NCI-H345 treated with DMSO at 0.1 percent for 48 hours (cell line): ENCODE measurements at regions not wholly inside any gene's neighbourhood (a gene's known extent, or its start where the extent isn't known, plus 50 kb on each side); places are given as distances from the start of the nearest gene placed in this dataset.

Experiments
- DNase-seq: peaks from one replicate; lab custom pipeline; 2025; ENCODE audit not compliant: unreplicated experiment; lab: John Stamatoyannopoulos, UW

DNA sequence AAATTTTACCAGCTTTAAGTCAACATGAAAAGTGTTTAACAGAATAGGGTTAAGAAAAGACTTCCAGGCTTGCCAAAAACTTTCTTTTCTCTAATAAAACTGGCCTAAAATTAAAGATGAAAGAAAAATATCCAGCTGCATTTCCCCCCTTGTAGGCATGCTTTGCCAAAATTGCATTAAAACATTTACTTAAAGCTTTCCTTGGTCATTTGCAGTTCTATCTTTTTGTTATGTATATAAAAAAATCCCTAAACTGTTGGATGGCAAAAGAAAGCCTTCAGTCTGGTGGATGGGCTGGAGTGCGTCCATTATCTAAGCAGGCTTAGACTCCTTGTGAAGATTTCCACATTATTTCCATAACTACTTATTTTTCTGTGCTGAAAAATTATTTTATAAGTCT lies 105.4 kb upstream of the DSEL start:
- no peak for DNase-seq

DNA sequence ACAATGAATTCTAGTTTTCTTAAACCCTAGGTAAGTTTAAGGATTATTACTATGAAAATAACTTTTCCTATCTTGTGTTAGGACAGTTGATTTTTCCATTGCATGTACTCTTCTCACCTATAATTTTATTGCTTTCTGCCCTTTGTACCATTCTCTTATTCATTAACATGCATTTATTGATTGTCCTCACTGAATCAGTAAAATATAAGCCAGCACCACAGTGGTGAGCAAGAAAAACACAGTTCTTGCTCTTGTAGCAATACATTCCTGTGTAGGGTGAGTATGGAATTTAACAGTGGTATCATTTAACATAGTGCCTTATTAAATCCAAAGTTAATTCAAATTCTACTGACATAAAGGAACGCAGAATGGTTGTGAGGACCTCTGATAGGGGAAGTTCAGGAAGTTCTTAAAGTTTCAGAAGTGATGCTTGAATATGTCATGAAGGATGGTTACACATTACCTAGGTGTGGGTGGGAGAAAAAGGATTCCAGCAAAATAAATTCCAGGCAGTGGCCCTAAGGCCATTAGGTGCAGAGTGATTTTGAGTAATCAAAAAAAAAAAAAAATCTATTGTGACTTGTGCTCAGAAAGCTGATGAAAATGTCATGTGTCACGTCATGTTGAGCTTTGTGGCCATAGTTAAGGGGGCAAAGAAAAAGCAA lies 104.7 kb upstream of the DSEL start:
- no peak for DNase-seq

DNA sequence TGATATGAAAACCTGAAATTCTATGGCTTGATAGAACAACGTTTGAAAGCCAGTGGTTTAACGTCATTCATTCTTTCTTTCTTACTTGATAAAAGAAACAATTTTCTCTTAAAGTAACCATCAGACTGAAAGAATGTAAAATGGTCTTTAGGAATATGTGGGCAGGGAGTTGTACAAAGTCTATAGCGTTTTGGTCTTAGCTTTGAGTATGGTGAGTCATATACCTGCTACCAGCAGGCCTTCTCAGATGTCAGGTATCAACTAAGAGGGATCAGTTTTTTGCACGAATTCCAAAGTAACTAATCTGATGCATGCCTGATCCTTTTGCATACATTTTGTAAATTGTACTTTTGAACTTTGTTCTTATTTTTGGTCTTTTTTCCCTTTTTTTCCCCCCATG lies 101.5 kb upstream of the DSEL start:
- DNase-seq = no peak

DNA sequence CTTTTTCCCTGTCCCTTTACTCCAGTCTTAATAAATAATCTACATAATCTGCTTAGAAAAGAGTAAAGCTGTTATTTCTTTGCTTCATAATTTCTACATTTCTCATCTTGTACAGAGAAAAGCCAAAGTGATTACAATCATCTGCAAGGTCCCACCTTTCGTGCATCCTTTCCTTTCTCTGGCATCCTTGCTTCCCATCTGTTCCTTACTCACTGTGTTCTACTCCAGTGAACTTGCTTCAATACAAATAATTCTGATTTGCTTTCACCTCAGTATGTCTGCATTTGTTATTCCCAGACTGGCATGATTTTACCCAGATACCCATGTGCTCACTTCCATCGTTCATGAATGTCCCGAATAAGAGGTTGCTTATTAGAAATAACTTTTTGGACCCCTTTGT lies 99.4 kb upstream of the DSEL start:
- DNase-seq = no peak

DNA sequence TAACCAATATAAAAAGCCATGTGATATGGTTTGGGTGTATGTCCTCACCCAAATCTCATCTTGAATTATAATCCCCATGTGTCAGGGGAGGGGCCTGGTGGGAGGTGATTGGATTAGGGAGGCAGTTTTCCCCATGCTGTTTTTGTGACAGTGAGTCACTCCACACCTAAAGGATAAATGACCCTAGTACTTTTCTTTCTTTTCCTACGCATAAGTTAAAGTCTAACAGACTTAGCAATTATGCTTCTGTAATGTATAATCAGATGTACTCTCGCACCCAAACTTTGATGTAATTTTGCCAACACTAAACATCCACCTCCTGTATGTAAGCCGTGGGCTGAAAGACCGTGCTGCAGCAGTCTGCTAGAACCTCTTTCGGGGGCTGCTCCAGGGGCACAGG lies 97.2 kb upstream of the DSEL start:
- DNase-seq = no peak

DNA sequence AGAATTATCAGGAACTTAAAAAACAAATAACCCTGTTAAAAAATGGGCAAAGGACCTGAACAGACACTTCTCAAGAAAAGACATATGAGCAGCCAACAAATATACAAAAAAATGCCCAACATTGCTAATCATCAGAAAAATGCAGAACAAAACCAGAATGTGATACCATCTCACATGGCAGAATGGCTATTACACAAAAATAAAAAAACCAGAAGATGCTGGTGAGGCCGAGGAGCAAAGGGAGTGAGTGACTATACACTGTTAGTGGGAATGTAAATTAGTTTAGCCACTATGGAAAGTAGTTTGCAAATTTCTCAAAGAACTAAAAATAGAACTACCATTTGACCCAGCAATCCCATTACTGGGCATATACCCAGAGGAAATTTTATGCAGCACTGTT lies 95.8 kb upstream of the DSEL start:
- no peak for DNase-seq

DNA sequence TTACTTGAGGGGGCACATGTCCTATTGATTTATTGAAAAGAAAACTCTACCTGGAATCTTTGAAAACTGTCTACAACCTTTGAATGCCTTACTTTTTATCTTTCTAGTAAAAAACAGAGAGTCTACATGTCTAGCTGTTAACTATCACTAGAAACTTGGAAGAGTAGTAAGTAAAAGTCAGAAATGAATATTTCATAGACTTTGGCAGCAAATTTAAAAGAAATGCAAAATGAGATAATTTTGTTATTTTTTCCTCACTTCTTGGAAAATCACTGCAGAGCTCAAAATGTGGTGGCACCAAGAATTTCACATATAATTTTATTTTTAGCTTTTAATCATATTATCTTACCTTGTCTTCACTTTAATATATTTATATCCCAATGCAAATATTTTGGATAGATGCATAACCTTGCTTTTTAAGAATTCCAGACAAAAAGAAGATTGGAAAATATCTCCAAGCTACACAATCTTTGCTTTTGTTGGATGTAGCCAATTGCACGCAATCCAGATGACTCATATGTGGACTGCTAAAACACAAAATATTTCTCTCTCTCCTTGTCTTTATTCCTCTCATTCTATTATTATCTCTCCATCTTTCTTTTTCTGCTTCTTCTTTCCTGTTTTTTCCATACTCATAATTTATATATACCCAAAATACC lies 92.2 kb upstream of the DSEL start:
- no peak for DNase-seq

DNA sequence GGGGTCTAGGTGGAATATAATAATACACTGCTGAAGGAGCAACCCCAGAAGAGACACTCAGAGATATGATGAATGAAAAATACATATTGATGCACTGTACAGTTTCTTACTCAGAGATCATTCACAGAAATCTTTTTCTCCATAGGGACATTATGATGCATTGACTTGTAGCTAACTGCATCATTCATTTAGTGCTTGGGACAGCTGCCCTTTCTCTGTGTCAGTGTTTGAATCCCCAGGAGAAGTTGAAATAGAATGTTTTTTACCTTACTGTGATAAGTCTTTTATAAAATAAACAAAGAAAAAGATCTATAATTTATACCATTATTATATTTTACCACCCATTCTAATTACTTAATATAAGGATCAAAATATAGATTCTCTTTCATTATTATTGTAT lies 91.7 kb upstream of the DSEL start:
- DNase-seq = no peak

DNA sequence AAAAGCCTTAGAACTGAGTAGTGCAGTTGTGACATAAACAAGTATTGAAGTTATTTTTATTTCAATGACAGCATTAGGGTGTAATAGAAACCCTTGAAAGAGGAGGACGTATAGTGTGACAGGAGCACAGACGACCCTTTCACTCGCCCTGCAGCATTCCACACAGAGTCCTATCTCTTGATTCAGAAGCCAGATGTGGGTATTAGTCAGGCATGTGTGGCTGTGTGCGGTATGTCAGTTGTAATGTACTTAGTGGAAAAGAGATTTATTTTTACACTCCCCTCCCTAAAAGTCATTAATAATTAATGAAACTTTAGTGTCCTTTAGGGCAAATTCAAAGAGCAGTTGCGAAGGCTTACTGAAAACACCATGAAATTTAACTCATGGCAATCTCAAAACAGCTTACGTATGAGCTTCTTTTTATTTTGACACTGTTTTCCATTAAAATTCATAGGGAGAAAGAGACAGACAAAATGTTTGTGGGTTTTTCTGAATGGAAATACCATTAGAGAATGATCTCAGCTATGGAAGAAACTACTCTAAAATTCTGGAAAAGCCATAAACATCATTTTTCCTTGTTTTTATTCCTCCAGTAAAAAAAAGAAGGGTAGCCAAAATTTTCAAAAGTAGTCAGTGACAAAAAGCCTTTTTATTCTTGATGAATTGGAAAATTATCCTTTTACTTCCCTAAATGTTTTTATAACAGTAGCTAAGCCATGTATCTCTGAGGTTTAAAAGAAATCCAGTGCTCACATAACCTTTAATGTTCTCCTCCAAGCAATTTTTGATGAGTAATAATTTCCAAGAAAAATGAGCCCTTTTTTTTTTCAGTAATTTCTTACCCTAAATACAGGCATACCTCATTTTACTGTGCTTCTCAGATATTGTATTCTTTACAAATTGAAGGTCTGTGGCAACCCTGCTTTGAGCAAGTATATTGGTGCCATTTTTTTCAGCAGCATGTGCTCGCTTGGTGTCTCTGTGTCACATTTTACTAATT lies 84.0 kb upstream of the DSEL start:
- no peak for DNase-seq

DNA sequence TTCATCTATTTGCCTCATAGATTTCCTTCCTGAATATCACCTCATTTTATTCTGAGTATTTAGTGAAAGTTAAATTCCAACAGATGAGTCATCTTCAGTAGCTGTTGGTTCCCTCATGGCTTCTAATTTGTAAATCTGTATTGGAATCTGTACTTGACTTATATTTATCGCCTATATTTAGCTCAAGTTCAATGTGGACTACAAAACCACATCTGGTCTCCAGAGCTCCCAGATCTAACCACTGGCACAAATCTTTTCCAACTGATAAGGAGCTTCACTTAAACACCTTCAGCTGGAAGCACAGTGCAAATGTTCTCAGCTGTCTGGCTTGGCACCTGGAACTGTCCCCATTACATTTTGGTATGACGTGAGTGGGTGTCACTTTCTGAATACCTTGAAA lies 82.8 kb upstream of the DSEL start:
- no peak for DNase-seq

DNA sequence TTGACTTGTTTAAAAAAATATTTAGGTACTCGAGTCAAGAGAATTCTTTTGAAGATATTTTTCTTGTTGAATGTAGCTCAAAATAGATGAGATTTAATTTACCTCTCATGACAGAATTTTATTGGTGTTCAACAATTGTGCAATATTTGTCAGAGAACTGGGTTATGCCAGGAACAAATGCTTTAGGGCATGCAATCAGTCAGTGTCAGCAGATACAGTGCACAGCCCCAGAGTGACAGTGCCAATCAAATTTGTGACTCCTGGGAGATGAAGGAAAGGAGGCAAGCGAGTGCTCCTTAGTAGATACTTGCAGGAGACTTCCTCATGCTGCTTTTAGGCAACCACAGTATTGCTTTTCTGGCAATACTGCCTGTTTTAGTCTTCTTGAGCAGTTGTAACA lies 81.2 kb upstream of the DSEL start:
- no peak for DNase-seq

DNA sequence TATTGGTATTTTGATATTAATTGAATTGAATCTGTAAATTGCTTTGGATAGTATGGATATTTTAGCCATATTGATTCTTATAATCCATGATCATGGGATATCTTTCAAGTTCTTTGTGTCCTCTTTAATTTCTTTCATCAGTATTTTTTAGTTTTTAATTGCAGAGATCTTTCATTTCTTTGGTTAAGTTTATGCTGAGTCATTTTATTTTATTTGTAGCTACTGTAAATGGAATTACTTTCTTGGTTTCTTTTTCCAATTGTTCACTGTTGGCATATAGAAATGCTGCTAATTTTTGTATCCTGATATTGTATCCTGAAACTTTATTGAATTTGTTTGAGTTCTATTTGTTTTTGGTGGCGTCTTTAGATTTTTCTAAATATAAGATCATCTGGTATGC lies 79.5 kb upstream of the DSEL start:
- DNase-seq = no peak

DNA sequence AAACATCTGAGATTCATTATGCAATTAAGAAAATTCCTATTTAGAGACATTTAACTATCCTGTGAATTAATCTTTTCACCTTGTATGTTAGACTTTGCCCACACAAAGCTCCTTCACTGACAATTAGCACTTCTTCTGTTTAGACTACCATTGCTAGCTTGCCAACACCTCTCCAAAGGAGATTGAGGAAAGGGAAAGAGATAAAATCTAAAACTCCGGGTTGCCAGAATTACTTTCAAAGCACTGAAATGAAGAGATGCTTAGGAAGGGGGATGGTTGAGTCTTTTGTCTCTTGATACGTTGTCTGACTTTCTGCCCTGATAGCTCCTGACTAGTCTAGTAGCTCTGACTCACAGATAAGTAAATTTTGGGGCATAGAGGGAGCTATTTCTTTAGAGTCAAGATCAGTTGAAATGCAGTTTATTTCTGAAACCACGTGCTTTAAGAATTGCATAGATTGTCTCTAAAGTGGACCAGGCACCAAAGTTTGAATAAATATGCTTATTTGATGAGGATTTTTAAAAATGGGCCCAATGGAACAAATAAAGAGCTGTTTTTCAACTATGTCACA lies 74.1 kb upstream of the DSEL start:
- no peak for DNase-seq

DNA sequence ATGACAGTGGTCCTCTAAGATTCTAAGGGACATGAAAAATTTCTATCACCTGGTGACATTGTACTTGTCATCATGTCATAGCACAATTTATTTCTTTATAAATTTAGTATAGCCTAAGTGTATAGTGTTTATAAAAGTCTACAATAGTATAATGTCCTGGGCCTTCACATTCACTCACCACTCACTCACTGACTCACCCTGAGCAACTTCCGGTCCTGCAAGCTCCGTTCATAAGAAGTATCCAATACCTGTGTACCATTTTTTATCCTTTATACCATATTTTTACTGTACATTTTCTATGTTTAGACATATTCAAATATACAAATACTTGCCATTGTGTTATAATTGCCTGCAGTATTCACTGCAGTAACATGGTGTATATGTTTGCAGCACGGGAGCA lies 72.8 kb upstream of the DSEL start:
- DNase-seq = no peak

DNA sequence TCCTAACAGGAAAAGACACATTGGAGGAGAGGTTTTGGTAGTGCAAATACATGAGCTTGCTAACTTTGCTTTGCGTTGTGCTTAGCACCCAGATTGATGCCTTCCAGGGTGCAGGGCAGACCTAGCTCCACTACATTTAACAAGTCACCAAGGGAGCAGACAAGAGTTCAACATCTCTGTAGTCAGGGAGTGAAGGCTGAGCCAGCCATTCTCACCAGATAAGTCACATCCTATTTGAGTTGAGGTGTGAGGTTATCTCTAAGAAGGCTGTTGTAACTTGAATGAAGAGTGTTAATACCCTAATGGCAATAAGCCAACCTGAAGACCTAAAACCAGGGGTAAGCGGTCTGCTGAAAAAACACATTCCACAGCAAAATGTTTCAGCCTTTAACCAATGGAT lies 69.6 kb upstream of the DSEL start:
- no peak for DNase-seq

DNA sequence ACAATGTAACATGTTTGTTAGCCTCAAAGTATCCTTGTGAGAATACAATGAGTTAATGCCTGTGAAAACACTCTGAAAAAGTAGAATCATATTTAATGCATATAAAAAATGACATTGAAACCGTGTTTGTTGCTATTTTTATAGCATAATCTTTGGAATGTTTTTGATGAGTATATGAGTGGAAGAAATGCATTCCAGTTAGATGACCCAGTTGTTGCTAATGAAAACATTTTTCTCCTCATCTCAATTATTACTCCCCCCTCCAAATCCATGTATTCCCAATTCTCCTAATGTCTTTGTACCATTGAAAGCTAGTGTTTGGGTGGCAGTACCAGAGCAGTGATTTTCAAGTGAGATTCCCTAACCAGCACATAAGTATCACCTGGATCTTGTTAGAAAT lies 67.1 kb upstream of the DSEL start:
- DNase-seq = no peak

DNA sequence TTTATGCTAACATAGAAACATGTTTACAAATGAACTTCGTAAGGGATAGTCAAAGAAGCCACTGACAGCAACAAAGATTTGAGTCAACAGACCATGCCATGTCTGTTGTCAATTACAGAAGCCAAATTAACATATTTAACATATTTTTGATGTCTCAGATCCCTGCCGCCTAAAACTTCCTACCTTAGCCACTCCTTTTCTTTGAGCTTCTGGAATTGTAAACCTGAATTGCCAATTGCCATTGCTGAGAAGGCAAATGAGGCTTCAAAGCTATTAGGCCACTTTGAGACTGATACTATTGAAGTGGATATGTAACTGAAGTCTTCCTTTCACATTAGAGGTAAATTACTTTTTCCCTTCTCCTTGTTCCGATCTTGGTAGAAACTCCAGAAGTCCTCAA lies 66.0 kb upstream of the DSEL start:
- DNase-seq = no peak

DNA sequence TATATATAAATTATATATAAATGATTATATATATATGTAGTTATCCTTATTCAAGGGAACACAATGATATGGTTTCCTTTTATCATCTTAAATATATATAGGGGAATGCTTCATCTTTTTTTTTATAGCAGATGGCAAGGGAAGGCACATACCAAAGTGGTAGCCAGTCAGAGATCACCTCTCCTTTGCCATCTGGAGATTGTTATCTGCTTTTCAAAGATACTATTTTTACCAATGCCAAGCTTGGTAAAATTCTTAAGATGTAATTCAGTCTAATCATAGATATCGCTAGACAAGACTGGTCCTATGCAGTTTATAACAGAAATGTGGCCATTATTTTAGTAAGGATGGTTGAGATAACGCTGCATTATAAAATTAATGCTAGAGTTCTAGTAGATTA lies 64.7 kb upstream of the DSEL start:
- no peak for DNase-seq

DNA sequence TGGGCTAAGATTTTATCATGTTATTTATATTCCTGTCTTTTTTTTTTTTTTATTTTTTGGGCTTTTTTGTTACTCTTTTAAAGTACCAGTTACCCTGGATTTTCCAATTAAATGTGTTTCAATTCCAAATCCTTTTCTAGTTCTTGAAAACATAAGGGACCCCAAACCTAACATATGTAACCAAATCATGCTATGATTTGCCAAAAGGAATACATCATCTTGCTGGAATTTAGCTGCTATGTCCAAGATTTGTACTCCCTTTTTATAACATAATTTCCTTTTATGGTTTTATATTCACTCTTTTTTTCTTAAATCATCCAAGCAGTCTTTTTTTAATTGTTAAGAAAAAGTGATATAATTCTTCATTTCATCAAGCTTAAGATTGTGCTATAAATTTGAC lies 60.9 kb upstream of the DSEL start:
- DNase-seq = no peak

DNA sequence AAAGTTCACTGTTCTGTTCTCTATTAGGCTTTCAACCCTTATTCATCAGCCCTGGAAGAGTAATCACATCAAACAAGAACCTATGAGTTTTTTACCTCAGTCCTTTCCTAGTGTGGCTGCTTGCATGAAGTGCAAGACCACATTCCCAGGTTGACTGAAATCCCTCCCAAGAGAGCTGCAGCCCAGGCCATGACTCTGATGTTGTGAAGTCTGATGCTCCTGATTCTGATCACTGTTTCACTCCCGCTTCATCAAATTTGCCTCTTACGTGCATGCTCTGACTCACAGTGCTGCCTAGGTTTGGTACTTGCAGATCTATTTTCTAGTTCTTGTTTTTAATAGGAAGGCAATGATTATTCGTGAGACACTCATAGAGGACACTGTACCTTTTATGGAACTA lies 58.2 kb upstream of the DSEL start:
- DNase-seq = no peak

DNA sequence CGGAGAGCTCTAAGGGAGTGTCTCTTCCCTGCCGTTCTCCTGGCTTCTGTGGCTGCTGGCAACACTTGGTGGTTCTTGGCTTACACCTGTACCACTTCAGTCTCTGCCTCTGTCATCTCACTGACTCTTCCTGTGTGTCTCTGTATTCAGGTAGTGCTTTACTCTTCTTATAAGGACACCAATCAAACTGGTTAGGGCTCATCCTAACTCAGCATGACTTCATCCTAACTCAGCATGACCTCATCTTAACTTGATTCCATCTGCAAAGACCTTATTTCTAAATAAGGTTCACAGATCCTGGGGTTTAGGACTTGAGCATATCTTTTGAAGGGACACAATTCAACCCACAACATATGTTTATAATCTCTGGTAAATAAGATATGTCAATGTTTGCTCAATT lies 51.6 kb upstream of the DSEL start:
- no peak for DNase-seq
